Lower lobe of right lung (tissue), 2 donors: ENCODE measurements at regions not wholly inside any gene's neighbourhood (a gene's known extent, or its start where the extent isn't known, plus 50 kb on each side); places are given as distances from the start of the nearest gene placed in this dataset.

Experiments used
- ATAC-seq, 2 donors: fragments of 200-7000 bp; cut with Tn5 transposase; one replicate each; pipeline ENCODE4 v1.9.1; 2020 to 2022; ENCODE audit warnings: mild to moderate bottlenecking in 2 of 2, moderate library complexity in 2 of 2
- DNase-seq: peaks from one replicate; pipeline ENCODE4 v3.0.0-alpha.2; 2020
- H3K27ac ChIP-seq: fragments of 200-600 bp; one replicate; pipeline ENCODE4 v1.8.0; 2022
- H3K27me3 ChIP-seq: fragments of 200-600 bp; one replicate; pipeline ENCODE4 v1.8.0; 2022; ENCODE audit warnings: low read depth
- H3K36me3 ChIP-seq: fragments of 200-600 bp; one replicate; pipeline ENCODE4 v1.8.0; 2022; ENCODE audit warnings: mild to moderate bottlenecking
- H3K4me1 ChIP-seq: fragments of 200-600 bp; one replicate; pipeline ENCODE4 v1.8.0; 2022
- H3K4me3 ChIP-seq: fragments of 200-600 bp; one replicate; pipeline ENCODE4 v1.8.0; 2022; ENCODE audit warnings: mild to moderate bottlenecking
- H3K9me3 ChIP-seq: fragments of 200-600 bp; one replicate; pipeline ENCODE4 v1.8.0; 2022
- intact Hi-C: fragments of 100-400 bp; cut with DNase I; formaldehyde crosslinking; loops from one replicate; pipeline ENCODE4 v1.11.0; 2022
- TF ChIP-seq, protein P1 (sequence below): fragments of 200-600 bp; IDR thresholded peaks from one replicate; pipeline ENCODE4 v1.8.0; 2022; ENCODE audit warnings: antibody characterized with exemption, mild to moderate bottlenecking
- donor health status: DM: no; HTN: yes; CAD: no; lungs with severe emphysema.

- intact Hi-C loops, result no loop called here
- TF ChIP-seq, protein P1, sequence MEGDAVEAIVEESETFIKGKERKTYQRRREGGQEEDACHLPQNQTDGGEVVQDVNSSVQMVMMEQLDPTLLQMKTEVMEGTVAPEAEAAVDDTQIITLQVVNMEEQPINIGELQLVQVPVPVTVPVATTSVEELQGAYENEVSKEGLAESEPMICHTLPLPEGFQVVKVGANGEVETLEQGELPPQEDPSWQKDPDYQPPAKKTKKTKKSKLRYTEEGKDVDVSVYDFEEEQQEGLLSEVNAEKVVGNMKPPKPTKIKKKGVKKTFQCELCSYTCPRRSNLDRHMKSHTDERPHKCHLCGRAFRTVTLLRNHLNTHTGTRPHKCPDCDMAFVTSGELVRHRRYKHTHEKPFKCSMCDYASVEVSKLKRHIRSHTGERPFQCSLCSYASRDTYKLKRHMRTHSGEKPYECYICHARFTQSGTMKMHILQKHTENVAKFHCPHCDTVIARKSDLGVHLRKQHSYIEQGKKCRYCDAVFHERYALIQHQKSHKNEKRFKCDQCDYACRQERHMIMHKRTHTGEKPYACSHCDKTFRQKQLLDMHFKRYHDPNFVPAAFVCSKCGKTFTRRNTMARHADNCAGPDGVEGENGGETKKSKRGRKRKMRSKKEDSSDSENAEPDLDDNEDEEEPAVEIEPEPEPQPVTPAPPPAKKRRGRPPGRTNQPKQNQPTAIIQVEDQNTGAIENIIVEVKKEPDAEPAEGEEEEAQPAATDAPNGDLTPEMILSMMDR, result no peak
- DNase-seq (no peak), ATAC-seq (no peak)
- Histone ChIP-seq H3K4me1 (no peaks in the 10 kb centered on the region), H3K9me3 (no peaks in the 10 kb centered on the region), H3K4me3 (no peak overlapping the region), H3K36me3 (no peaks in the 10 kb centered on the region), H3K27me3 (no peaks in the 10 kb centered on the region), H3K27ac (no peak overlapping the region)
These were observed 287.7 kb downstream of the STIM2 start for GRCh38 chr4:27148211-27148895.

DNA sequence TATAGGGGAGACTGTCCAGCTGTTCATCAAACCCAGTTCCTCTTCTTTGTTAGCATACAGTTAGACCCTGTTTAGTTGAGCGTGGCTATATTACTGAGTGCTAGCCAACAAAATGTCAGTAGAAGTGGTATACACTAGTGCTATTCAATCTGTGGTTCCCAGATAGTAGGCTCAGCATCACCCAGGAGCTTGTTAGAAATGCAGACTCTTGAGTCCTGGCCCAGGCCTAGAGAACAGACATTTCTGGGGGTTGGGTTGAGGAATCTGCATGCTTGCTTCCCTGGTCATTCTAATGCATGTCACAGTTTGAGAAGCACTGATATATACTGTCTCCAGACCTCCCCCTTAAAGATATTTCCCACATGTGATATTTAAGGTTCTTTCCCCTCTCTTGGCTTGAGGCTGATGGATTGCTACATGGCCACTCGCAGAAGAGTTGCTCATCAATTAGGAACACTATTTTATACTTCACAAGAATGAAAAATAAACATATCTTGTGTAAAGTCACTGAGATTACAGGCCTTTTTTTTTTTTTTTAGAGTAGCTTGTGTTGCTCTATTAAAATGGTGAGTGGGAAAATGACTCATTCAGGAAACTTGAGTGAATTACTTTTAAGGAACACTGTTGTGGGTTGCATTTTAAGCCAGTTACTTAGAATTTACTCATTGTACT is 289.0 kb downstream of the STIM2 start:
- no peak for DNase-seq
- intact Hi-C loops, result no loop called here

GRCh38 chr4:27152703-27153102 is 292.1 kb downstream of the STIM2 start:
- intact Hi-C loops, result no loop called here
- TF ChIP-seq, protein P1, result no peak
- Histone ChIP-seq H3K9me3 (no peaks in the 10 kb centered on the region), H3K27me3 (no peaks in the 10 kb centered on the region), H3K36me3 (no peaks in the 10 kb centered on the region), H3K4me1 (no peaks in the 10 kb centered on the region), H3K4me3 (no peak overlapping the region), H3K27ac (no peak overlapping the region)
- ATAC-seq (no peak), DNase-seq (no peak)

More for the DNA sequence above, 289.0 kb downstream of the STIM2 start:
- H3K4me3 ChIP-seq, result no peak overlapping the region
- H3K27ac ChIP-seq, result no peak overlapping the region
- TF ChIP-seq, protein P1, result no peak
- H3K36me3 ChIP-seq, result no peaks in the 10 kb centered on the region
- no peaks in the 10 kb centered on the region for H3K27me3 ChIP-seq
- no peaks in the 10 kb centered on the region for H3K4me1 ChIP-seq
- ATAC-seq, result no peak
- no peaks in the 10 kb centered on the region for H3K9me3 ChIP-seq

- TF ChIP-seq, protein P1, result no peak
- H3K4me1 ChIP-seq, result no peaks in the 10 kb centered on the region
- intact Hi-C loops, result no loop called here
- no peak overlapping the region for H3K27ac ChIP-seq
- no peak for DNase-seq
- H3K36me3 ChIP-seq, result no peaks in the 10 kb centered on the region
- H3K4me3 ChIP-seq, result no peak overlapping the region
- no peak for ATAC-seq
- H3K9me3 ChIP-seq, result no peaks in the 10 kb centered on the region
- H3K27me3 ChIP-seq, result no peaks in the 10 kb centered on the region
These were observed 294.1 kb downstream of the STIM2 start for GRCh38 chr4:27154706-27155105.

GRCh38 chr4:27161191-27161590 is 300.6 kb downstream of the STIM2 start:
- H3K36me3 ChIP-seq, result no peaks in the 10 kb centered on the region
- no peaks in the 10 kb centered on the region for H3K4me1 ChIP-seq
- no peak overlapping the region for H3K4me3 ChIP-seq
- no peak for DNase-seq
- ATAC-seq, result no peak
- intact Hi-C loops, result no loop called here
- TF ChIP-seq, protein P1, result no peak
- H3K9me3 ChIP-seq, result no peaks in the 10 kb centered on the region
- no peaks in the 10 kb centered on the region for H3K27me3 ChIP-seq
- no peak overlapping the region for H3K27ac ChIP-seq
